K562 (cell line): ENCODE measurements at regions not wholly inside any gene's neighbourhood (a gene's known extent, or its start where the extent isn't known, plus 50 kb on each side); places are given as distances from the start of the nearest gene placed in this dataset.

Experiments
- ATF1 ChIP-seq, 2 experiments: fragments of 450-650 bp in 1 of 2; IDR thresholded peaks; 2 replicates each; pipeline ENCODE4 v1.6.1; 2016; ENCODE audit warnings: missing compliant biosample characterization in 1 of 2, missing genetic modification characterization in 1 of 2
- DMBX1 ChIP-seq: fragments of 250-450 bp; sonication (Bioruptor Pico); IDR thresholded peaks from 2 replicates; pipeline ENCODE4 v1.8.0; 2022; ENCODE audit warnings: inconsistent platforms, mild to moderate bottlenecking, moderate library complexity, borderline replicate concordance
- FOSL1 ChIP-seq: fragments of 200-800 bp; sonication (Bioruptor generic); conservative IDR thresholded peaks from 2 replicates; pipeline ENCODE4 v1.6.1; 2016; ENCODE audit warnings: missing genetic modification characterization, missing compliant biosample characterization
- MAZ ChIP-seq, 2 experiments: fragments of 450-650 bp in 1 of 2; sonication (generic) in 1 of 2; formaldehyde crosslinking; IDR thresholded peaks in 1 of 2; conservative IDR thresholded peaks in 1 of 2; 2 replicates each; pipeline versions ENCODE4 v1.4.0 to v1.5.0; 2020; ENCODE audit warnings: mild to moderate bottlenecking in 1 of 2, missing genetic modification reagents in 1 of 2
- MED1 ChIP-seq: sonication (generic); formaldehyde crosslinking; IDR thresholded peaks from 2 replicates; pipeline ENCODE4 v1.8.1; 2023; ENCODE audit warnings: missing genetic modification reagents, borderline replicate concordance
- MEIS2 ChIP-seq: fragments of 450-650 bp; IDR thresholded peaks from 2 replicates; pipeline ENCODE4 v1.6.1; 2014; ENCODE audit warnings: mild to moderate bottlenecking; ENCODE audit not compliant: partially characterized antibody
- NBN ChIP-seq: fragments of 450-650 bp; IDR thresholded peaks from 2 replicates; pipeline ENCODE4 v1.6.1; 2016; ENCODE audit warnings: low read depth, mild to moderate bottlenecking
- NFE2 ChIP-seq: IDR thresholded peaks from 2 replicates; pipeline ENCODE4 v1.6.1; 2014; ENCODE audit warnings: antibody characterized with exemption, low read depth
- NFRKB ChIP-seq: fragments of 450-650 bp; IDR thresholded peaks from 2 replicates; pipeline ENCODE4 v1.6.1; 2016; ENCODE audit warnings: low read depth
- PYGO2 ChIP-seq: fragments of 450-650 bp; IDR thresholded peaks from 2 replicates; pipeline ENCODE4 v1.6.1; 2016; ENCODE audit warnings: mild to moderate bottlenecking, missing genetic modification characterization, moderate library complexity, missing compliant biosample characterization
- SIN3A ChIP-seq, 2 experiments: fragments of 150-350 bp in 1 of 2; IDR thresholded peaks; 2 replicates each; pipeline ENCODE4 v1.6.1; 2011 to 2016; ENCODE audit warnings: borderline replicate concordance in 2 of 2, low read depth in 2 of 2, low read length in 2 of 2, mild to moderate bottlenecking in 2 of 2, moderate library complexity in 2 of 2; ENCODE audit not compliant: control insufficient read depth in 1 of 2
- SOX6 ChIP-seq: fragments of 450-650 bp; IDR thresholded peaks from 2 replicates; pipeline ENCODE4 v1.6.1; 2014; ENCODE audit warnings: mild to moderate bottlenecking
- TAF9B ChIP-seq: fragments of 450-650 bp; IDR thresholded peaks from 2 replicates; pipeline ENCODE4 v1.6.1; 2018; ENCODE audit warnings: mild to moderate bottlenecking; ENCODE audit not compliant: partially characterized antibody
- ZBED1 ChIP-seq: IDR thresholded peaks from 2 replicates; pipeline ENCODE4 v1.6.1; 2014
- ZNF589 ChIP-seq: fragments of 200-800 bp; sonication (Bioruptor generic); IDR thresholded peaks from 2 replicates; pipeline ENCODE4 v1.6.1; 2016; ENCODE audit warnings: low read depth, missing genetic modification characterization, missing compliant biosample characterization
- TF ChIP-seq, protein P1 (sequence below), 3 experiments: fragments of 200-800 bp in 1 of 3; fragments of 250-450 bp in 1 of 3; fragments of 450-650 bp in 1 of 3; sonication (Bioruptor Pico) in 1 of 3; sonication (Bioruptor generic) in 1 of 3; formaldehyde crosslinking in 1 of 3; IDR thresholded peaks; 2 replicates each; pipeline versions ENCODE4 v1.6.1 to v1.8.0; 2016 to 2022; ENCODE audit warnings: mild to moderate bottlenecking in 2 of 3, missing genetic modification characterization in 2 of 3, missing compliant biosample characterization in 1 of 3, moderate library complexity in 1 of 3
- TF ChIP-seq, protein P2 (sequence below): fragments of 450-650 bp; IDR thresholded peaks from 2 replicates; pipeline ENCODE4 v1.6.1; 2016
- TF ChIP-seq, protein P3 (sequence below): sonication (generic); formaldehyde crosslinking; IDR thresholded peaks from 2 replicates; pipeline ENCODE4 v1.8.0; 2022; ENCODE audit warnings: missing genetic modification reagents, mild to moderate bottlenecking, borderline replicate concordance
- TF ChIP-seq, protein P4 (sequence below): fragments of 250-450 bp; sonication (Bioruptor Pico); IDR thresholded peaks from 2 replicates; pipeline ENCODE4 v1.4.0; 2020; ENCODE audit warnings: mild to moderate bottlenecking, moderate library complexity, borderline replicate concordance

DNA sequence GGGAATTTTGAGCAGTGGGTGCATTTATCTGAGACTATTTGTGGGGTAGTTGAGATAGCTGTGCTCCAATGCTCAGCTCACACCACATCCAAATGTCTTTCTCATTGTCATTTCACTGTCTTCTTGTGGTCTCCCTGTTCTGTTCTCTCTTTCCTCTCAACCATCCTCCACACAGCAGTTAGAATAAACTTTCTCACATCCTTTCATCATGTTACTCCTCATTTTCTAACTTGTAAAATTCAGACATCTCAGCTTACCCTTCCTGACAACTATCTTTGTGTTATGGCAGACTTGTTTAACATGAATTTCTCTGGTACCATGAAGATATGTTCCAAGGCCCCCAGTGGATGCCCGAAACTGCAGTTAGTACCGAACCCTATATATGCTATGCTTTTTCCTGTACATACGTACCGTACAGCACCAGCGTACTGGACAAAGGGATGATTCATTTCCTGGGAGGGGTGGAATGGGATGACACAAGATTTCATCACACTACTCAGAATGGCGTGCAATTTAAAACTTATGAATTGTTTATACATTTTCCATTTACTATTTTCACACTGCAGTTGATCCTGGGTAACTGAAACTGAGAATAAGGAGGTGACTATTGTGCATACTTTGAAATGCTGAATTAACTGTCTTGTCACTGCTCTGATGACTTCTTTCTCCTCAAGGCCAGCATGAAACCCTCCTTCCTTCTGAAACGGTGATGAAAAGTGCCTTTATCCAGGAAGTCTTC lies 177.1 kb upstream of the SLC38A2 start (continued):
- TF ChIP-seq ZNF589 (CRISPR knock-in tag), result peak; percentile 87
- TF ChIP-seq MAZ (CRISPR knock-in tag; conservative IDR thresholded peaks at IDR 0.05 in 1 of 2, IDR thresholded peaks at IDR 0.05 in 1 of 2), result peak; percentile 36 to 54; a peak in 2 of 4 replicates
- 0 out of 2 replicates have a peak, but pooled peaks have one; percentile 64 for TF ChIP-seq NBN
- TF ChIP-seq SOX6, result peak; percentile 91
- 0 out of 2 replicates have a peak, but pooled peaks have one; percentile 3 for TF ChIP-seq PYGO2 (tag)
- TF ChIP-seq, protein P1, sequence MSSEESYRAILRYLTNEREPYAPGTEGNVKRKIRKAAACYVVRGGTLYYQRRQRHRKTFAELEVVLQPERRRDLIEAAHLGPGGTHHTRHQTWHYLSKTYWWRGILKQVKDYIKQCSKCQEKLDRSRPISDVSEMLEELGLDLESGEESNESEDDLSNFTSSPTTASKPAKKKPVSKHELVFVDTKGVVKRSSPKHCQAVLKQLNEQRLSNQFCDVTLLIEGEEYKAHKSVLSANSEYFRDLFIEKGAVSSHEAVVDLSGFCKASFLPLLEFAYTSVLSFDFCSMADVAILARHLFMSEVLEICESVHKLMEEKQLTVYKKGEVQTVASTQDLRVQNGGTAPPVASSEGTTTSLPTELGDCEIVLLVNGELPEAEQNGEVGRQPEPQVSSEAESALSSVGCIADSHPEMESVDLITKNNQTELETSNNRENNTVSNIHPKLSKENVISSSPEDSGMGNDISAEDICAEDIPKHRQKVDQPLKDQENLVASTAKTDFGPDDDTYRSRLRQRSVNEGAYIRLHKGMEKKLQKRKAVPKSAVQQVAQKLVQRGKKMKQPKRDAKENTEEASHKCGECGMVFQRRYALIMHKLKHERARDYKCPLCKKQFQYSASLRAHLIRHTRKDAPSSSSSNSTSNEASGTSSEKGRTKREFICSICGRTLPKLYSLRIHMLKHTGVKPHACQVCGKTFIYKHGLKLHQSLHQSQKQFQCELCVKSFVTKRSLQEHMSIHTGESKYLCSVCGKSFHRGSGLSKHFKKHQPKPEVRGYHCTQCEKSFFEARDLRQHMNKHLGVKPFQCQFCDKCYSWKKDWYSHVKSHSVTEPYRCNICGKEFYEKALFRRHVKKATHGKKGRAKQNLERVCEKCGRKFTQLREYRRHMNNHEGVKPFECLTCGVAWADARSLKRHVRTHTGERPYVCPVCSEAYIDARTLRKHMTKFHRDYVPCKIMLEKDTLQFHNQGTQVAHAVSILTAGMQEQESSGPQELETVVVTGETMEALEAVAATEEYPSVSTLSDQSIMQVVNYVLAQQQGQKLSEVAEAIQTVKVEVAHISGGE (CRISPR knock-in tag; IDR thresholded peaks at IDR 0.05), result 0 out of 6 replicates have a peak, but pooled peaks of 1 of the 3 experiments have one; percentile 35
- TF ChIP-seq MED1 (CRISPR knock-in tag), result no peak
- TF ChIP-seq, protein P2, sequence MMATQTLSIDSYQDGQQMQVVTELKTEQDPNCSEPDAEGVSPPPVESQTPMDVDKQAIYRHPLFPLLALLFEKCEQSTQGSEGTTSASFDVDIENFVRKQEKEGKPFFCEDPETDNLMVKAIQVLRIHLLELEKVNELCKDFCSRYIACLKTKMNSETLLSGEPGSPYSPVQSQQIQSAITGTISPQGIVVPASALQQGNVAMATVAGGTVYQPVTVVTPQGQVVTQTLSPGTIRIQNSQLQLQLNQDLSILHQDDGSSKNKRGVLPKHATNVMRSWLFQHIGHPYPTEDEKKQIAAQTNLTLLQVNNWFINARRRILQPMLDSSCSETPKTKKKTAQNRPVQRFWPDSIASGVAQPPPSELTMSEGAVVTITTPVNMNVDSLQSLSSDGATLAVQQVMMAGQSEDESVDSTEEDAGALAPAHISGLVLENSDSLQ, result peak; percentile 44; the same call in 1 of the 2 replicates
- TF ChIP-seq, protein P3, sequence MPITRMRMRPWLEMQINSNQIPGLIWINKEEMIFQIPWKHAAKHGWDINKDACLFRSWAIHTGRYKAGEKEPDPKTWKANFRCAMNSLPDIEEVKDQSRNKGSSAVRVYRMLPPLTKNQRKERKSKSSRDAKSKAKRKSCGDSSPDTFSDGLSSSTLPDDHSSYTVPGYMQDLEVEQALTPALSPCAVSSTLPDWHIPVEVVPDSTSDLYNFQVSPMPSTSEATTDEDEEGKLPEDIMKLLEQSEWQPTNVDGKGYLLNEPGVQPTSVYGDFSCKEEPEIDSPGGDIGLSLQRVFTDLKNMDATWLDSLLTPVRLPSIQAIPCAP (CRISPR knock-in tag), result no peak
- peak; percentile 59 for TF ChIP-seq MEIS2
- TF ChIP-seq, protein P4, sequence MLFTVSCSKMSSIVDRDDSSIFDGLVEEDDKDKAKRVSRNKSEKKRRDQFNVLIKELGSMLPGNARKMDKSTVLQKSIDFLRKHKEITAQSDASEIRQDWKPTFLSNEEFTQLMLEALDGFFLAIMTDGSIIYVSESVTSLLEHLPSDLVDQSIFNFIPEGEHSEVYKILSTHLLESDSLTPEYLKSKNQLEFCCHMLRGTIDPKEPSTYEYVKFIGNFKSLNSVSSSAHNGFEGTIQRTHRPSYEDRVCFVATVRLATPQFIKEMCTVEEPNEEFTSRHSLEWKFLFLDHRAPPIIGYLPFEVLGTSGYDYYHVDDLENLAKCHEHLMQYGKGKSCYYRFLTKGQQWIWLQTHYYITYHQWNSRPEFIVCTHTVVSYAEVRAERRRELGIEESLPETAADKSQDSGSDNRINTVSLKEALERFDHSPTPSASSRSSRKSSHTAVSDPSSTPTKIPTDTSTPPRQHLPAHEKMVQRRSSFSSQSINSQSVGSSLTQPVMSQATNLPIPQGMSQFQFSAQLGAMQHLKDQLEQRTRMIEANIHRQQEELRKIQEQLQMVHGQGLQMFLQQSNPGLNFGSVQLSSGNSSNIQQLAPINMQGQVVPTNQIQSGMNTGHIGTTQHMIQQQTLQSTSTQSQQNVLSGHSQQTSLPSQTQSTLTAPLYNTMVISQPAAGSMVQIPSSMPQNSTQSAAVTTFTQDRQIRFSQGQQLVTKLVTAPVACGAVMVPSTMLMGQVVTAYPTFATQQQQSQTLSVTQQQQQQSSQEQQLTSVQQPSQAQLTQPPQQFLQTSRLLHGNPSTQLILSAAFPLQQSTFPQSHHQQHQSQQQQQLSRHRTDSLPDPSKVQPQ (CRISPR knock-in tag), result no peak
- TF ChIP-seq ATF1 (CRISPR knock-in tag; IDR thresholded peaks at IDR 0.05), result no peak
- TF ChIP-seq ATF1 (tag; IDR thresholded peaks at IDR 0.05), result peak; percentile 73
- peak; percentile 44; the same call in 1 of the 2 replicates for TF ChIP-seq NFE2
- TF ChIP-seq ZBED1, result no peak
- peak; percentile 67 for TF ChIP-seq DMBX1 (CRISPR knock-in tag)
- peak; percentile 18 for TF ChIP-seq TAF9B
- TF ChIP-seq NFRKB, result peak; percentile 92
- peak; percentile 99 for TF ChIP-seq FOSL1
- no peak for TF ChIP-seq SIN3A (IDR thresholded peaks at IDR 0.05; ENCODE audit: borderline replicate concordance in 2 of 2, control insufficient read depth in 1 of 2, low read depth in 2 of 2, low read length in 2 of 2)
